Inferior parietal cortex (tissue), 1 donor: ENCODE measurements at regions not wholly inside any gene's neighbourhood (a gene's known extent, or its start where the extent isn't known, plus 50 kb on each side); places are given as distances from the start of the nearest gene placed in this dataset.

Experiments
- DNase-seq: peaks from one replicate; pipeline ENCODE4 v3.0.0-alpha.2; 2016; ENCODE audit errors: extremely low spot score

DNA sequence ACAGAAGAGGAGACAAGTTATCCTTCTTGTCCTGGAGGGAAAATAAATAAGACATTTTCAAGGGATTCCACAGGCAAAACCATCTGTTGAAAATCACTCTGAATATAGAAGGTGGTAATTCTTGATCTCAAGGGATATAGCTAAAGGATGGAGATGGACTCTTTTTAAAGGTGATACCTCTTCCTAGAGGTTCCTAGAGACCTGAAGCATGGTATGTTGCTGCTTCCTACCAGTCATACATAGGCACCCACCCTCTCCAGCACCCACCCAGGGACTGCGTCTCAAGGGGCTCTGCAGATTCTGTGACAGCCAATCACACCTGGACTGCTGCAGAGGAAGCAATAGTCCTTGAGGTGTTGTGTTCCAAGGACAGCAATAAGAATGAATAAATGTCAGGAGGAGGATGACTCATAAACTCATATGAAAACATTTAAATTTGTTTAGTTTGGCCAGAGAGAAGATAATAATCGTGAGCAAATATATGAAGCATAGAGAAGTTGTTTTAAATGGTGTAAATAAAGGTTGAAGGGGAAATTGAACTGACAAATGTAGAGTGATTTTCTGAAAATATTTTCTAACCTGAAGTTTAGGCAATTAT lies 741.6 kb upstream of the CBLB start:
- DNase-seq = no peak

DNA sequence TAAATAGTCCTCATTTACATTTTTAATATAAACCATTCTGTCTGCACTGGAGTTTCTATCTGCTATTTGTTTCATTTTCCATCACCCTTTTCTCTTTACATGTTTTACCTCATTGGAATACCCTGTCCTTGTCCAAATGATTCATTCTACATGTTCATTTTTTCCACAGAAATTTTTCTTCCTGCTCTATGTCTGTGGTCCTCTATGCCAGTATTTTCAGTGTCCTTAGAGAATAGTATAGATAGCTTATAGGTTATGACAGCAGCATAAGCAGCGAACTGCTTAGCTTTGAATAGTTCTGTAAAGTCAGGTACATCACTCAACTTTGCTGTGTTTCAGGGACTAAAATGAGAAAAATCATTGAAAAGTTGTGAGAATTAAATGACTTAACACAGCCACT lies 742.3 kb upstream of the CBLB start:
- DNase-seq = no peak

DNA sequence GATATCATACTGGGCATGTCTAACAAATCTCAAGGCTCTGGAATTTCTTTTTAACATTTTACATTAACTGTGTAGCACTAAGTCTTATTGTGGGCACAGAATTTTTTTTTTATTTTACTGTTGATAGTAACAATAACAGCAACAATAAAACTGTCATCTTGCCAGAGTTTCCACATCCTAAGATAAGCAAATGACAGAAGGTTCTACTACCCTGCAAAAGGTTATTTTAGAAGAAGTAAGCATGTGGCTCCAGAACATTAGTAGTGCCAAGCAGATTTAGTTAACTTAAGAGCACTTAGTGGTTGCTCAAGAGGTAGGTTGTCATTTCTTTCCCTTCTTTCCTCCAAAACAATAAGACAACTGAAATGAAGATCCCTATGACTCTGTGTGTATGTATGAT lies 743.0 kb upstream of the CBLB start:
- DNase-seq = no peak

DNA sequence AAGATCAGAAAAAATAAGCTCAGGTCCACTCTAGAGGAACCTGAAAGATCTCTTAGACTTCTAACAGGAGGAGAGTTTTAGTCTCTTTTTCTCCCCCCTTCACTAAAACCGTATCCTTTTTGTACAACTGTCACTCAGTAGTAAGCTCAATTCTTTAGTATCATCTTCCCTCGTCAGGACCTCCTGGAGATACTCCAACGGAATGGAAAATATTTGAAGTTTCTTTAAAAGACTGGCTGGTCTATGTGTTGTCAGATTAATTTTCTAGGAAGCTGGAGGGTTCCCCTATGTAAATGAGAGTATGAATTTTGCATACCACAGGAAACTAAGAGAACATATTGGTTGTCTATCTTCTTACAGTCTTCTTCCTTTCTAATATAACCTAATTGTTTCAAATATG lies 747.7 kb upstream of the CBLB start:
- no peak for DNase-seq

DNA sequence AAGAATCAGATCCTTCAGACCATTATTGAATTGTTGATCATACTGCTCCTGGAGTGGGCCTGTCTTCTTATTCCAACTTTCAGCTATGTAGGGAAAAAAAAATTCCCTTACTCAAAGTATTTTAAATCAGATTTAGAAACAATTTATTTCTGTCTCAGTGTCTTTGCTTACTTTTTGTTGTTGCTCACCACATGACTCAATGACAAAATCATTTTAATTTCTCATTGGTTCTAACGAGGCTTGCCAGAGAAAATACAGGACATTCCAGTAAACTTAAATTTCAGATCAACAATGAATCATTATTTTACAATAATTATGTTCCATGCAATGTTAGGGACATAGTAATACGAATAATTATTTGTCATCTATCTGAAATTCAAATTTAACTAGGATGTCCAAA lies 748.5 kb upstream of the CBLB start:
- DNase-seq = no peak

DNA sequence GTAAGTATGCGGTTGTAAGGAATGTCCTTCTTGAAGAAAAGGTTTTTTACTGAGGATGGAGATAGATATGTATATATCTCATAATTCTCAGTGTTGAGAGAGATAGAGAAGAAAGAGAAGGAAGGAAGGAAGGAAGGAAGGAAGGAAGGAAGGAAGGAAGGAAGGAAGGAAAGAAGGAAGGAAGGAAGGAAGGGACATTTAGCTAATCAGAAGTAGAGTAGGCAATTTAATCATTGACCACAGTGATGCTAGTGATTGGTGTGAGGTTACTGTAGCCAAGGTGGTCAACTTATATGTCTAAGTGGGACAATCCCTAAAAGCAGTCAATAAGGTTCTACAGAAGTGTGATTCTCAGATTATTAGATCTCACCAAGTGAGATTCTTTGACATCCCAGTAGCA lies 751.8 kb upstream of the CBLB start:
- no peak for DNase-seq

DNA sequence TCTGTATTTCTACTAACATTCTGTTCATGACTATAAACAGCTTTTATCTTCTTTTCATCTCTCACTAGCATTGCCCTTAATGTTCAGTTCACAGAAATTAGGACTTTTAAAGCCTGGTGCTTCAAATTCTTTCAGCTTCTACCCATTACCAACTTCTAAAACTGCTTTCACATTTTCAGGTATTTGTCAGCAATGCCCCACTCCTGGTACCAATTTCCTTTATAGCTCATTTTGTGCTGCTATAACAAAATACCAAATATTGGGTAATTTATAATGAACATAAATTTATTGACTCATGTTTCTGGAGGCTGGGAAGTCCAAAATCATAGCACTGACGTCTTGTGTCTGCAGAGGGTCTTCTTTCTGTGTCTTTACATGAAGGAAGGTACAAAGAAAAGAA lies 753.1 kb upstream of the CCDC54 start:
- DNase-seq = no peak

DNA sequence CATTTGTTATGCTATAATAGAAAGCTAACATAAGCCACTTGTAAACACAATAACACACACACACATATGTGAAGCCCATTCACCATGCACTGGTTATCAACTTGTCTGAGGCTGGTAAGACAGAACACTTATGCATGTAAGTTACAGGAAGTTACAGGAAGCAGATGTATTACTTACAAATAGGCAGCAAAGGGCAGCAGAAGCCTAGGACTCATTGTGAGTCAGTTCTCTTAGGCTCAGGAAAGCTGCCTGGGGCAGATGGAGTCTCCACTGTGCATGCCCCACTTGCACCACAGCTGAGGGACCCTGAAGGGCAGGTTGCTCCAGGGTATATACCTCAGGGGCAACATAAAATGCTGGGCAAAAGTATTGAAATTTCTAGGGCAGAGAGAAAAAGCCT lies 748.8 kb upstream of the CCDC54 start:
- DNase-seq = no peak

DNA sequence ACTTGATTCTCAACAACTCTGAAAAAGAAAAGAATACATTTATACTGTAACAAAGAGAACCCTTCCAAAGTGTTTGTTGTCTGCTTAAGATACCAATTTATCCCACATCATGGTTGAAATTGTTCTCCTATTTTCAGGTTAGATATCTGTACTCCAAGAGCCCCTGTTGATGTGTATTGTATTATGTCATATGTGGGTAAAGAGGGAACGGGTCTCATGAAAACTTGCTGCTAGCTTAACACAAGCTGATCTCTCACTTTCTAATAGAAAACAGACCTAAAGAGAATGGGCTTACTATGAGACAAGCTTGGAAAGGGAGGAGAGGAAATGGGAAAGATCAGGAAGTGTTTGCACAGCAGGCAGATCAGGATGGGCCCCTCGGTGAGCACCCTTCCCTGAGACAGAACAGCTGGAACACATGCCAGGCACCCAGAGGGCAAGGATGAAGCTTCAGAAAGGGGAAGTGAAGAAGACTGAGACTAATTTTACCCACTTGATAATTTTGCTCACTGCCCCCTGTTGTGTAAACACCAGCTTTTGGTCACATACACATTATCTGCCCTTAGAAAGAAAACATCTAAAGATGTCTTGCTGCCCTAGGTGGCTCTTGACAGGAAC lies 747.9 kb upstream of the CCDC54 start:
- no peak for DNase-seq

DNA sequence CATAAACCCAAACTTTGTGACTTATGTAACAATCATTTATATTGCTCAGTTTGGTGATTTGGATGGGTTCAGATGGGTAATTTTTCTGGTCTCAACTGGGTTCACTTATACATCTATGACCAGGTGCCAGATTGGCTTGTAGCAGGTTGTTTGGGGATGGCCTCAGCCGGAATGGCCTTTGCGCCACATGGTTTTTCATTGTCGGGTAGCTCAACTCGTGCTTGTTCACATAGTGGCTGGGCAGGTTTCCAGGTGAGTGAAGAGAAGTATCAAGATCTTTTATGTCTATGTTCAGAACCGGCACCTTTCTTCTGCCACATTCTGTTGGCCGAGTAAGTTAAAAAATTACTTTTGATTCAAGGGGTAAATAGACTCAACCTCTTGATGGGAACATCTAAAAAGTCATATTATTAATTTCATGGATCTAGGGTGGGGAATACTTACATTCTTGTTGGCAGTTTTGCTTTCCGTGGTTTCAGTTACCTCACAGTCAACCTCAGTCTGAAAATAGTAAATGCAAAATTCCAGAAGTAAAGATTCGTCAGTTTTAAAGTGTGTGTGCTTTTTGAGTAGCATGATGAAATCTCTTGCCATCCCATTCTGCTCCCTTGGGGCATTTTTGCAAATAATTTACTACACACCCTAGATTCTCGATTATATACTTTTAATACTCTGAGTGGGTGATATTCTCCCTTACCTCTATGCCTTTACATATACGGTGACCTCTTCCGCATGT lies 745.7 kb upstream of the CCDC54 start:
- no peak for DNase-seq

DNA sequence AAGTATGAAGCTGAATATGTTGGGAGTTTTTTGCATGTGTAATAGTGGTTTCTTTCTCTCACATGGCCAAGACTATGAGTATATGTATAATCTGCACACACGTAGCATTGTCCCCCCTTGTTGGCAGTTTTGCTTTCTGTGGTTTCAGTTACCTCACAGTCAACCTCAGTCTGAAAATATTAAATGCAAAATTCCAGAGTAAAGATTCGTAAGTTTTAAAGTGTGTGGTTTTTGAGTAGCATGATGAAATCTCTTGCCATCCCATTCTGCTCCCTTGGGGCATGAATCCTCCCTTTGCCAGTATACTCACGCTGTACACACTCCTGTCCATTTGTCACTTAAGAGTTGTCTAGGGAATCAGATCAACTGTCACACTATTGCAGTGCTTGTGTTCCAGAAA lies 742.0 kb upstream of the CCDC54 start:
- DNase-seq = no peak

DNA sequence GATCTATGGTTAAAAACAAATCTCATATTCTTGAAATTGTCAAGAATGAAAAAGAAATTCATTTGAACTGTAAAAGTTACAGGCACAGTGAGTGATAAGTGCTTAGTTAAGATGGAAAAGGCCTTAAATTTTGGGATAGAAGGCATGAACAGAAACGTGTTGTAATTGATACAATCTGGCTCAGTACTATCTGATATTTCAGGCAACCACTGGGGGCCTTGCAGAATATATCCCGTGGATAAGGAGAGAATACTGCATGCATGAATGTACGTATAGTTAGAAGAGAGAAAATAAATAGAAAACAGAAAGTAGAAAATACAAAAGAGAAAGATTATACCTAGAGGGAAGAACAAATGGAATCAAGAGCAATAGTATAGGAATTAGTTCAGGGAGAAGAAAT lies 741.4 kb upstream of the CCDC54 start:
- DNase-seq = no peak

DNA sequence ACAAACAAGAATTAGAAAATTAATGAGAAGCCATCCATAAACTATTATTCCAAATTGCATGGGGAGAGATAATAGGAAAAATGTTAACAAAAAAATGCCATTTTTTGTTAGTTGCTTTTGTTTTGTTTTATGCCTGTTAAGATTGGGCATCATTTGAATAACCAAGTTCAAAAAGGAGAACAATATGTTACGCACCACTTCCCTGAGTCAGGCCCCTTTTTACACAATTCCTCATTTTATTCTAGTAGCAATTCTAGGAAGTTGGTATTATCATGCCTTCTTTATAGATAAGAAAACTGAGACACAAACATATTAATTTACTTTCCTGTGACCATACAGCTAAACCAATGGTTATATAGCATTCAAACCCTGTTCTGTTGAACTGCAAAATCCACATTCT lies 736.9 kb upstream of the CCDC54 start:
- DNase-seq = no peak

DNA sequence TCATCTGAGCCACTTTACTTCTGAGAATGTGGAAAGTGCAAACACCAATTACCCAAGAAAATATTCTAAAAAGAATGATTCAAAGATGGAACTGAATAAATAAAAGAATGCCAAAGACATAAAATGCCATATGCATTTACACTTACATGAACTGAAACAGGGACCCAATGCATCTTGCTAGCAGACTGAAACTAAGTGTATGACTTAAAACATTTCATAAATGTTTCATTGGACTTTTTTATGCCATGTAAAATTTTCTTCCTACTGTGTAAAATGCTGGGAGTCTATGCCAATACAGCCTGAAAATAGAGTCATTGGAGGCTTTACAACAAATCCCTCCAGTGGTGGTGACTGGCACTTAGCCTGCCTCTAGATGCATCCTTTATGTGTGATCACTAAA lies 735.1 kb upstream of the CCDC54 start:
- DNase-seq = no peak

DNA sequence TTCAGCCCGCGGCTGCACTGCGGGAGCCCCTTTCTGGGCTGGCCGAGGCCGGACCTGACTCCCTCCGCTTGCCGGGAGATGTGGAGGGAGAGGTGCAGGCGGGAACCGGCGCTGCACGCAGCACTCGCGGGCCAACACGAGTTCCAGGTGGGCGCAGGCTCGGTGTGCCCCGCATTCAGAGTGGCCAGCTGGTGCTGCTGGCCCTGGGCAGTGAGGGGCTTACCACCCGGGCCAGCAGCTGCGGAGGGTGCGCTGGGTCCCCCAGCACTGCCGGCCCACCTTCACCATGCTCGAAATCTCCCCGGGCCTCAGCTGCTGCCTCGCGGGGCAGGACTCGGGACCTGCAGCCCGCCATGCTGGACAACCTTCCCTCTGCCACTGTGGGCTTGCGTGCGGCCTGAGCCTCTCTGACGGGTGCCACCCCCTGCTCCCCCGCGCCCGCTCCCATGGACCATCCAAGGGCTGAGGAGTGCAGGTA lies 733.5 kb upstream of the CCDC54 start:
- DNase-seq = no peak

DNA sequence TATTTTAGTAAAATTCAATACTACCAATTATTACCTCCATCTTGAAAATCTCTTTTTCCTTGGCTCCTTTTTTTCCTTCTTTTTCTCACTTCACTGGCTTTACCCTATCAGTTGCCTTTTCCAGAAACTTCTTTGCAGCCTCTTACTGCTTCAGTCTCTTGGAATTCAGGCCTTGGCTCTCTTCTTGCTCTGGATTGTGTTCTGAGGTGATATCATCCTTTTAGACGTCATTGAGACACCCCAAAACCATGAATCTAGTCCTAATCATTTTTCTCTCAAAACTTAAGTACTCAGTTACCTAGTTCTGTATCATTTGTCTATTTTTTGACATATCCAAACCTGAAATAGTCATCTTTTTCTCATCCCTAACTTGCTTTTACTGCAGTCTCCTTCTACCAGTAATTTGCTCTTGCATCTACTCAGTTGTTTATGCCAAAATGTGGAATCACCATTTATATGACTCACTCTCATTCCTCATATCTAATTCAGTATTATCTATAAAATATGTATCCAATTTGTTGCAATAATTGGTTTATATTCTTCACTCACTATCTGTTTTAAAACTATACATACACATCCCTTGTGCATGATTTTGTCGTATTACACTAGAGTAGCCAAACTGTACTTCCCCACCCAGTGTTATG lies 703.2 kb upstream of the CCDC54 start:
- DNase-seq = no peak

DNA sequence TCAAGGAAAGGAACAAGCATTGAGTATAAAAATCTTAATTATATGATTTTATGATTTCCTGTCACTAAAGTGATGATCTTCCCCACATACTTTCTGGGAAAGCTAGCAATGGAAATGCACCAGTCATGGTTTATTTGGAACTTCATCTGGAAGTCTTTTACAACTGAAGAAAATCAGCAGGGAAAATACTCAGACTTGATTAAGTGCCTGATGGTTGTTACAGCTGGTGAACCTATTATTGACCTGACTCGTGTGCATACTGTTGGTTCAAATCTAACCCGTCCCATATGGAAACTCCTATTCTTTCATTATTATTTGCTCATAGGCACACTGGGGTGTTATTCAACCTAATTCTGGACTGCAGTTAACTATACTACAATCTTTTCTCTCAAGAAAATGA lies 701.8 kb upstream of the CCDC54 start:
- DNase-seq = no peak

DNA sequence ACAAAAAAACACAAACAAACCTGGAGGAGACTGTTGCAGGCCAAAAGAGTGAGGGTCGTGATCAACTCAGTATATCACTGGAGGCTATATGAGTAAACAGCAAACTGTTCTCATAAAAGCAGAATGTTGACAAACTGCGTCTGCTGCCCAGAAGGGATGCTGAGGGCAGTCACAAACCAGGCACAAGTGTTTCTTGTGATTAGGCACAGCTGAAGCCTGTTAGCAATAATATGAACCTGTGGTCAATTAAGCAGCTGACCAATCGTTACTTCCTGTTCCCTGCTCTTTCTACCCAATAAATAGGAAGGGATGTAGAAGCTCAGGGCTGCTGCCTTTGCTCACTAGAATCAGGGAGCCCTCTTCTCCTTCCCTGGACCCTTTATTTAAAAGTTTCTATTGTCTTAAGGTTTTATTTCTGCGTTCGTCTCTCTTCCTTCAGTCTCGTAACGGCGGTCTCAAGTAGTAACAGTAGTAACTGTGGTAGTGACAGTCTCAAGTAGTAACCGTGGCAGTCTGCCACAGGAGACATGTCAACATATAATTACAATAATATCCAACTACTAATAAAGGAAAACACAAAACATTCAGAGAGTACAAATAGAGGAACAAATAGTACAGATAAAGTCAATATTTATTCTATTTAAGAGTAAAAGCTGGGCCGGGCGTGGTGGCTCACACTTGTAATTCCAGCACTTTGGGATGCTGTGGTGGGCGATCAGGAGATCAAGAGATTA lies 698.4 kb upstream of the CCDC54 start:
- no peak for DNase-seq

DNA sequence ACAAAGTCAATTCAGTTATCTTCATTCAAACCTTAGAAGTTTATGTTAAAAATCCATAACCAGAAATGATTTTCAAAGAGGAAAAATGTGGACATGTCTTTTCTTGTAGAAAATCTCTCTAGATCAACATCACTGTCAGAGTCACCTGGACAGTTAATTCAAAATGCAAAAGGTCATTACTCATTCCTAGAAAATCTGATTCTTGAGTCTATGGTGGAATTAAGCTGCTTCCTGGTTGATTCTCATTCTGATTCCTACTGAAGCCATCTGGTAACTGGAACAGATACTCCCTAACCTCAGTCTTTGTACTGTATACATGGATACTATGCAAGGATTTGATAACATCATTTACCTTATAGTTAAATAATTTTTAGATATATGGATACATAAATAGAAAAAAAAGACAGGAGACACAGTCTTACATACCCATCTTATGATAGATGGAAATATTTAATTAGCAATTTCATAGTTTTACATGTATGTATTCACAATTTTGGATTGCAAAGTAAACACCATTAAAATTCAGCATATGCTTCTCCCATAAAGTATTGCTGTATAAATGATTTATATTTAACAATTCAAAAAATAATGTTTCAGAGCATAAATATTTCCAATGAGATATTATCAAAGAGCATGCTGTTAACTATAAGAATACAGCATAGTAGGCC lies 693.2 kb upstream of the CCDC54 start:
- no peak for DNase-seq

DNA sequence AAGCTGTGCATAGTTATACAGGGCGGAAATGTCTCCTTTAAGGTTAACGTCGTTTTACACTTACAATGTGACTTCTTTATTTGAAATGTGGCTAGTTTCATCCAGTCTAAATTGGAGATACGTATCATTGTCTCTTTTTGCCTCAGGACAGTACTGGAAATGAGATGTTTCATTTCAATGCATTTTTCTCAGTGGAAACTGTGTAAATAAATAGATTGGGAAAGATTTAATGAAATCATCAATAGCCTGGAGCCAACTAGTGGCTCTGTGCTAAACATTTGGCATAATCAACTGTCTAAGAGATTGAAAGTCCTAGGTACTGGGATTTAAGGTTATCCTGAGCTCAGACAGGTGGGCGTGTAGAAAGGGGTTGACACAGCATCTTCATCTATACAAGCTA lies 691.5 kb upstream of the CCDC54 start:
- DNase-seq = no peak

DNA sequence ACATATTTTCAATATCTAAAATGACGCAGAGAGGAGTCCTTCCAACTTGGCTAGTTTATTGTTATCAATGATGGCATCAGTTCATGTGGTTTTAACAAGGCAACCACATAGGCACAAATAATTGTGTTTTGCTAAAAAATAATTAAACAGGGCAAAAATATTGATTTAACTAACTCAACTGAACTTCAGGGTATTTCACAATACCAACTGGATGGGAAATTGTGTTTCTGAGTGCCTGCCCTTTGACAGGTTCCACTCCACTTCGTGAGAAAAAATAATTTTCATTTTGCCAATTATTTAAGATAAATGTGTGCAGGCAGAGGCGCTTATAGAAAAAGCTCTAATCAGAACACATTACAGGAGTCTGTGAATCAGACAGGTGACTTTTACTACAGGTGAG lies 689.3 kb upstream of the CCDC54 start:
- DNase-seq = no peak

DNA sequence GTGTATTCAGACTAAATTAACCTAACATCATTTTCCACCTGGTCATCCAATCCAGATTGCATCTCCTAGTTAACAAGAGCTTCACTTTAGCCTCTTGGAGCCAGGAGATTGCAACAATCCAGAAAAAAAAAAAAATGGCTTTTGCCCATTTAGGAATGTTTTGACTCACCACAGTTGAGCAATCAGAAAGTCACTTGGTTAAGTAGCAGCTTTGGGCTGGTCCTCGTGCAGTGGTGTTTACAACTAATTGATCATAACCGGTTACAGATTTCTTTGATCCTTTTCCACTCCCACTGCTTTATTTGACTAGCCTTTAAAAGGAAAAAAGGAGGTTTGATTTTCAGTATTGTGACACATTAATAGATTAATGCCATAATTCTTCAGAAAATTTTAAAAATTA lies 688.8 kb upstream of the CCDC54 start:
- DNase-seq = no peak
